NCI-H1694 treated with DMSO at 0.1 percent for 48 hours (cell line): ENCODE measurements at regions not wholly inside any gene's neighbourhood (a gene's known extent, or its start where the extent isn't known, plus 50 kb on each side); places are given as distances from the start of the nearest gene placed in this dataset.

Experiments
- DNase-seq: peaks from one replicate; lab custom pipeline; 2025; lab: John Stamatoyannopoulos, UW

DNA sequence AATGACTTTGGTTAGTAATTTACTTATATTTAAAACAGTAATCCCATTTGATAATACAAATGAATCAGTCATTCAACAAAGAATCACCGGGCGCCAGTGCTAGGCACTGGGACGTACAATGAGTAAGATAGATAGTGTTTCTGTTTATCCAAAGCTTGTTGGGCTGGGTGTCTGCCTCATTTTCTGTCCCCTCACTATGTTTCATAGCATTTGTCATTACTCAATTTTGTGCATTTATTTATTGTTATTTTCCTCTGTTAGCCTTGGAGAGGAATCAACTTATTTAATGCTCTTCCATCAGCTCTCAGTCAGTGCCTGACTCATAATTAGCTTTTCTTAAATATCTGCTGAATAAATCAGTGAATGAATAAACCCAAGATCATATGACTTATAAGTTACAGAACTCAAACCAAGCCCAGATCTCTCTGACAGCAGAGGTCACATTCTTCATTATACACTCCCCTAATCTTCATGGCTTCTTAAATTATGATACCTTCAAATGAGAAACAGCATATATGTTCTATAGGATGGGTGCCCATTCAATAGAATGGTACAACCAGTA, 86.2 kb downstream of the TSPAN8 start:
- no peak for DNase-seq

GRCh38 chr12:71070416-71071128, 87.2 kb downstream of the TSPAN8 start:
- no peak for DNase-seq

DNA sequence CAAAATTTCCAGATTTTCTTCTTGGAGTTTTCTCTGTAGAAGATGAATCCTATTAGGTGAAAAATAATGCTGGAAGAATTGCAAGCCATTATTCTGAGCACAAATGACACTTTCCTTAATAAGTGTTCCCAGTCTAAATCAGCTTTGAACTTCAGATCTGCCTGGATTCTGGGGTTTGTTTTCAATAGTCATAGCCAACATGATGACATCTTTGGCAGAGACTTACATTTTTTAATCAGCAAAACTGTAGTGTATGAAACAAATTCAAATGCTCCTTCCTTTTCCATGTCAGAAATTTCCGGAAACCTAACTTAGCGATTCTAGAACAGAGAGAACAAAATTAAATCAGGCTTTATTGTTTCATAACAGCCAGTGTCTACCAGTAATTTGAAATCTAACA, 88.5 kb downstream of the TSPAN8 start:
- DNase-seq, result no peak

DNA sequence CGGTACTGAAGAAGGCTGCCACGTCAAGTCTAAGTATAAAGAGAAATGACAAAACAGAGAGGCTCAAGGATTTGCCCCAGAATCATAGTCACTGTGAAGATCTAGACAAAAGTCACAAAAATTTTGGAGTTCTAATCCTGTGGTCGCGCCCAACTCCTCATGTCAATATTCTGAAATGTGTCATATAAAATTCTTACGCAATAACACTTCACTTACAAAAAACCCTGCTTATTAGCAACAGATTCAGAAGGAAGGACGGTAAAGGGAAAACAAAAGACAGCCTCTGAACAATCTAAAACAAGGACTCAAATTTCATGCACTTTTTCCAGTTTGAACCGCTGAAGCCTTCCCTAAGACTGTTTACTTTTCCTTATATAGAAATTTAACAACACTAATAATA, 94.7 kb downstream of the TSPAN8 start:
- DNase-seq, result no peak

- DNase-seq, result no peak
These were observed 96.3 kb downstream of the TSPAN8 start for GRCh38 chr12:71061451-71061850.

DNA sequence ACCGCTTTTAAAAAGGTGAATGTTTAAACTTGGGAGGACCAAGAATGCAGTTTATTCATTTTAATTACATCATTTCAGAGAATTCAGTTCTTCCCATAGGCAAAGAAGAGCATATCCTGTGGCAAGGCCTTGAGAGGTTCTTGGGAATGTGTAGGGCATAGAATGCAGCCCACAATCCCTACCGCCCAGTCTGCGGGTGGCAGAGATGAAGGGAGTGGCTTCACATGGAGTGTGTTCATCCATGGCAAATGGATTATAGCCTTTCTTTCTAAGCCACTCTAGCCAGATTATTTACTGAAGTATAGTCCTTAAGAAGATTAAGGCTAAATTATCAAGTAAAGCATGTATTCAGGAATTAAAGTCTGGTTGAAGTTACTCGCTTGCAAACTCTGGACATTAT, 97.4 kb downstream of the TSPAN8 start:
- DNase-seq, result no peak

DNA sequence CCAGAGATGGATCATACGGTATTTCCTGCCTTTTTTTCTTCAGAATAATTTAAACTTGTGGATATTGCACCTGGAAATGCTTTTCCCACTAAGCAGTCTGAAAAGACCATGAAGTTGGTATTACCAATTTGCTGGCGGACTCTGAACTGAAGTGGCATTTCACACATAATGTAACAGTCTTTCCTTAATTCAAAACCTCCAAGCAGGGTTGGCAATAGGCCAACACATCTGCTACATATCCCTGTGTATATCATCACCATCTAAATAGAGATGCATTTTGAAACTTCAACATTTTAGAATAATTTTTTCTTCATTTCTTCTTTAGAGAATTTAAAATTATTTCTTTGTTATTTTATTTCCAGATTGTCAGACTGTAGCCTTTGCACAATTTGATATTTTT, 100.5 kb downstream of the TSPAN8 start:
- no peak for DNase-seq

GRCh38 chr12:71054551-71054950, 103.2 kb downstream of the TSPAN8 start:
- no peak for DNase-seq

DNA sequence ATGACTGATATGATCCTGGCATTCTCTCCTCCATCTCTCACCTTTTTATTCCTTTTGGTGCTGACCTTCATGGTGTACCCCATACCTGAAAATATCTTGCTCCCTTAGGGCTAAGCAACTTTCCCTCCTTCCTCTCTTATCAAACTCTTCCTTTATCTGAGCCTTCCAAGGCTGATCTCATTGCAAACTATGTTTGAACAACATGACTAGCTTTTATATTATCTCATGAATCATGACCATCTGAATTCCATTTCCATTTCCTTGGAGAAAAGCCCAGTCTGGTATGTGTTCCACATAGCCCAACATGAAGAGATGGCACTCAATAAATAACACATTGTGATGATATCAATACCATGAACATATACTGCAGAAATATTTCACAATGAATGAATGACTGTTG, 111.6 kb downstream of the TSPAN8 start:
- DNase-seq, result no peak

DNA sequence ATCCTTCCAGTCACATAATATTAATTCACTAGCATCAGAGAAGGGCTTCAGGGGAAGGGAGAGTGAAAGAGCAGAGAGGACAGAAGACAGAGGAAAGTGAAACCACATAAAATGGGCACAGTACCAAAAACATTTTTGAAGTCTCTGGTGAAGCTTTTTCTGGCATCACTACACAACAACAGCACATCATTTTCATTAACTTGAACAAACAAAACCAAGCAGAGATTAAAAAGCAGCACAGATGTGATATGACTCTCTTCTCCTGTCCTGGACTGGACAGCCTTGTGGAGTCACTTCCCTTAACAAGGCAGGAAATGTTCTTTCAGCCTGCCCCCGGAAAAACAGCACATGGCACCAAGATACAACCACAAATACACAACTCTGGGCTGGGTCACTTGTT, 112.0 kb downstream of the TSPAN8 start:
- no peak for DNase-seq

DNA sequence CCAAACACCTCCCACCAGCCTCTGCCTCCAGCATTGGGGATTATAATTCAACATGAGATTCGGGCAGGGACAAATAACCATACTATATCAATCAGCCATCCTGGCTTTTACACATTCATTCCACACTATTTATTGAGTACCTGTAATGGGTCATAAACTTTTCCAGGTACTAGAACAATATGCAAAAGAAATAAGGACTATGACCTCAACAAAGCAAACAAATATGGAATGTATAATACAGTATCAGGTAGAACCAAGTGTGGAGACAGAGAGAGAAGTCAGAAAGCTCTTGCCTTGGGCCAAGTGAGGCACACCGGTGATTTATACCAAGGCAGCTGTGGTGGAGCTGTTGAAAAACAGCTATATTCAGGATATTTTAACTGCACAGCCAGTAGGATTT, 116.3 kb downstream of the TSPAN8 start:
- DNase-seq, result no peak

- DNase-seq, result no peak
These were observed 118.4 kb upstream of the PTPRR start for GRCh38 chr12:71038960-71039359.

DNA sequence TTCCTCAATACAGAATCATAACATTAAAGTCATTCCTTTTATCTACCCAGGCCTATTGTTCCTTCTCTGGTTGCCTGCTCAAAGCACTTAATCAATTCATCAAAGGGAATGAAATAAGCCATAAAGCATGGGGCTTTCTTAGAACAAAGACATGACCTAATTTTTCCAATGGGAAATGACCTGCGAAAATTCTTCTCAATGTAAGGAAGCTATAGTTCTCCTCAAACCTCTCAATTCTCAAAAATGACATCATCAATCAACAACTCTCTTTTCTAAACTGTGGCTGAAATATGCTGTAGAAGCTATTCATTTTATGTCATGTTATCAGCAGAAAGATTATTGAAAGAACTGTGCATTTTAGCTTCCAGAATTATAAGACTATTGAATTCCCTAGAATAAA, 116.0 kb upstream of the PTPRR start:
- no peak for DNase-seq

GRCh38 chr12:71032933-71033332, 112.4 kb upstream of the PTPRR start:
- DNase-seq, result no peak

DNA sequence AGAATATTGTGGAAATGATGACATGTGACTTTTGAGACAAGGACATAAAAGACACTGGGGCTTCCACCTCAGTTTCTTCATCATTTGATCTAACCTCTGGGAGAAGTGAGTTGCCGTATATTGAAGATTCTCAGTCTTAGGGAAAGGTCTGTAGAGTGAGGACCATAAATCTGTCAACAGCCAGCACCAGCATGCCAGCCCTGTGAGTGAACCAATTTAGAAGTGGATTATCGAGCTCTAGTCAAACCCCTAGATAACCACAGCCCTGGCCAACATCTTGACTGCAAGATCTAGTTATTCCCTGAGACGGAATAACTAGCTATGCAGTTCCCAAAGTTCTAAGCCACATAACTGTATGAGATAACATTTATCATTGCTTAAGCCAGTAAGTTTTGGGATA, 108.8 kb upstream of the PTPRR start:
- no peak for DNase-seq

DNA sequence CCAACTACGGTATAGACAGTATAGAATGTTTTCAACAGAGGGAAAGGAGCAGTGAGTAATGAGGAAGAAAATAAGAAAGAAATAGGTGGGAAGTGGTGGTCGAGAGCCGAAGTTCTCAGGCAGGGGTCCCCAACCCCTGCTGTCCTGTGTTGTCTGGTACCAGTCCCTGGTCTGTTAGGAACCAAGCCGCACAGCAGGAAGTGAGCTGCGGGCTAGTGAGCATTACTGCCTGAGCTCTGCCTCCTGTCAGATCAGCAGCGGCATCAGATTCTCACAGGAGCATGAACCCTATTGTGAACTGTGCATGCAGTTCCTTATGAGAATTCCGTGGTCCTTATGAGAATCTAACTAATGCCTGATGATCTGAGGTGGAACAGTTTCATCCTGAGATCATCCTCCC, 107.3 kb upstream of the PTPRR start:
- no peak for DNase-seq

DNA sequence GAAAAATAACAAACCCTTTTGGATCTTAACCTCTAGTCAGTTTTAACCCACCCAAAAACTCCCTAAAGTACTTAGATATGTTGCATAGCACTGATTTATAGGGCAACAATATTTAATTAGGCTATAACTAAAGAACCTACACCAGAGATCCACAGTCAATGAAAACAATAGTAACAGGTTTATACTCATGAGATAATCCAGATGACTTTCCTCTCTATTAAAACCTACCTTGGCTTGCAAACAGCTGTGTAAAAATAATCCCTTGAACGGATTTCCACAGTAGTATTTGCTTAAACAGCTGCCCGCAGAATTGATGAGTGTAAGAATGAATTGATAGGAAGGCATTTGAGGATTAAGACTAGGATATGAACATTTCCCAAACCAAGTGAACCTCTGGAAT, 104.3 kb upstream of the PTPRR start:
- DNase-seq, result no peak

DNA sequence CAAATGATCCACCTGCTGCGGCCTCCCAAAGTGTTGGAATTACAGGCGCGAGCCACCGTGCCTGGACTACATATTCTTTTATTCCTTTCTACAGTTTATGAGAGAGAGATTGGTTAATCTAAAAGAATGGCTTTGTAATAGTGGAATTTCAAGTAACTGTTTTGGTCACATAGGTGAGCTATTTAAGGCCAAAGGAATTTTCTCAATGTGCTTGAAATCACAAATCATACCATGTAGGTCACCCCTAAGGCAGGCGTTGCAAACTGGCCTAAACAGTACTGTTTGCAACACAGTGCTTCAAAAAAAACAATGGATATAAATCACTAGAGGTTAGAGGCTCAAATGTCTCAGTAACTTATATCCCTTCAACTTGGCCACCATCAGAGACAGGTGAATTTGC, 103.7 kb upstream of the PTPRR start:
- DNase-seq, result no peak

DNA sequence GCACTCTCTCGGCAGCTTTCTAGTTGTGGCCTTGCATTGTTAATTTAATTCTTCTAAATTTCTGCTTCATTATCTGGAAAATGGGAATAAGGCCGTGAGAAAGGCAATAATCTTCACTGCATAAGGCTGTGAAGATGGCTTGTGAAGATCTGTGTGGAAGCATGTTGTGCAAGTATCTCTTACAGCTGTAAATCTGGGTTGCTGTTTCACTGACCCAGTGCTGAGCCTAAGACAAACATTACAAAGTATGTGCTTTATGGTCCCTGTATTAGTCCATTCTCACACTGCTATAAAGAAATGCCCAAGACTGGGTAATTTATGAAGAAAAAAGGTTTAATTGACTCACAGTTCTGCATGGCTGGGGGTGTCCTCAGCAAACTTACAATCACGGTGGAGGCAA, 101.0 kb upstream of the PTPRR start:
- DNase-seq, result no peak

GRCh38 chr12:71019282-71019831, 98.8 kb upstream of the PTPRR start:
- DNase-seq, result no peak

DNA sequence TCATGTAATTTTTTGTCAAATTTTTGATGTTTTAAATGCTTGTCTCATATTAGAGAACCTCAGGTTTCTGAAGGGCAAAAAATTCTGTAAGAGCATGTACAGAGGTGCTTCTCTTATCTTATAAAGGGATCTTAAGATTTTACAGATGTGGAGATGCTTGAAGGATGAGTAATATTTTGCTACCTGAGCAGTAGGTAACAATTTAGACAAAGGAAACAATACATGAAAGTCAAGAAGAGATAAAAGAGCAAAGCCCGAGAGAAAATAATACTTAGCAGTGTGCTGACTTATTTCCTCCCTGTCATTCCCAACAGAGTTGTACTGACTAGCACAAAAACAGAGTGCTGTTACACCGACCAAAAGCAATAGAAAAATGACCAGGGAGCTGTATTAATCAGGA, 98.1 kb upstream of the PTPRR start:
- DNase-seq, result no peak

DNA sequence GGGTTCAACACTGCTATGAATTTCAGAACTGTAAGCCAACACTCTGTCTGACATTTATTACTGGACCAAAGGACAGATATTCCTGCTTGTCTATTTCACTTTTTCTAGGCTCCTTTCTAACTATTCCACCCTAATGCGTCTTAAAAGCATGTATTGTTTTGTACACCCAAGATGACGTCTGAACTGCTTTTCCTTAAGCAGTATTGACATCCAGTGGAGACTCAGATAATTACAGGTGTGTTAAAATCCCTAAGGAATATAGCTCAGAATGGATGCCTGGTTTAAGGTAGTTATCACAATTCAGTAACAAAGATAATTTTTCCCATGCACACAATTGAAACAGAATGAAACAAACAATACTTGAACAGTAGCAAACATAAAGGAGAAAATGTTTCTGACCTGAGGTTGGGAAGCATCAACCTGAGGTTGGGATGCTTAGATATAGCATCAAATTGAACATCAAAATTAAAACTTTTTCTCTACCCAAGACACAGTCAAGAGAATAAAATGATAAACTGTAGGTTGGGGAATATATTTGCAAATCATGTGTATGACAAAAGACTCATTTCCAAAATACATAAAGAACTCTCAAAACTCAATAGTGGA, 93.7 kb upstream of the PTPRR start:
- DNase-seq, result peak; percentile 3

- DNase-seq, result no peak
These were observed 90.7 kb upstream of the PTPRR start for GRCh38 chr12:71011261-71011660.

DNA sequence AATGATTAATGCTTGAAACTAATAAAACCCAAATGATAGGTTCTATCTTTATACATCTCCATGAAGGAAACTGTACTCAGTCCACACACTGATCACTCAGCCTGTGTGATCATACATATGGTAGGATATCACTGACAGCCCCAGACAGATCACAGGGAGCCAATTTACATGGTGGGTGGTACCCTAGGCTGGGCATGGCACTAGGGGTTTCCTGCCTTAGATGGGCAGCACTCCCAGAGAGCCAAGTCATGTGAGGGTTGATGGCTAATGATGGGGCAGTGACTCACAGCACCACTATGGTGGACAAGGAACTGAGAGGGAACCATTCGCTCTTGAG, 89.6 kb upstream of the PTPRR start:
- no peak for DNase-seq
